ENCODE measurements at regions not wholly inside any gene's neighbourhood (a gene's known extent, or its start where the extent isn't known, plus 50 kb on each side); places are given as distances from the start of the nearest gene placed in this dataset. TPM values are rescaled to one million over a fixed set of nuclear protein-coding genes. Genes with fewer than 3 reads are reported as not detected.

Small RNA genes in the stretch of these regions (small RNA-seq; reads per million reads assigned to genes)
- not detected for gene RPL37P3 (ENCODE audit: insufficient read depth)
